Chondrocyte (in vitro differentiated cells): ENCODE measurements at regions not wholly inside any gene's neighbourhood (a gene's known extent, or its start where the extent isn't known, plus 50 kb on each side); places are given as distances from the start of the nearest gene placed in this dataset.

Experiments
- DNase-seq: peaks from one replicate; pipeline ENCODE4 v3.0.0; 2021; ENCODE audit warnings: mixed read lengths, low spot score
- H3K27ac Mint-ChIP-seq: one replicate; pipeline ENCODE4 v1.8.0; 2021; ENCODE audit warnings: mild to moderate bottlenecking, moderate library complexity, mixed read lengths; ENCODE audit not compliant: unreplicated experiment
- H3K27me3 Mint-ChIP-seq: 2 replicates; pipeline ENCODE4 v1.8.0; 2021; ENCODE audit warnings: low read depth, mixed read lengths
- H3K36me3 Mint-ChIP-seq: 2 replicates; pipeline ENCODE4 v1.8.0; 2021; ENCODE audit warnings: low read depth, mixed read lengths
- H3K4me1 Mint-ChIP-seq: 2 replicates; pipeline ENCODE4 v1.8.0; 2021; ENCODE audit warnings: low read depth, mild to moderate bottlenecking, mixed read lengths
- H3K4me3 Mint-ChIP-seq: one replicate; pipeline ENCODE4 v1.8.0; 2021; ENCODE audit warnings: mild to moderate bottlenecking, moderate library complexity, mixed read lengths; ENCODE audit not compliant: unreplicated experiment
- H3K9me3 Mint-ChIP-seq: 2 replicates; pipeline ENCODE4 v1.8.0; 2021; ENCODE audit warnings: low read depth, mixed read lengths
- CTCF ChIP-seq: fragments of 200-600 bp; sonication (generic); IDR thresholded peaks from 2 replicates; pipeline ENCODE4 v1.5.0; 2021; ENCODE audit warnings: antibody characterized with exemption, mild to moderate bottlenecking, moderate library complexity

DNA sequence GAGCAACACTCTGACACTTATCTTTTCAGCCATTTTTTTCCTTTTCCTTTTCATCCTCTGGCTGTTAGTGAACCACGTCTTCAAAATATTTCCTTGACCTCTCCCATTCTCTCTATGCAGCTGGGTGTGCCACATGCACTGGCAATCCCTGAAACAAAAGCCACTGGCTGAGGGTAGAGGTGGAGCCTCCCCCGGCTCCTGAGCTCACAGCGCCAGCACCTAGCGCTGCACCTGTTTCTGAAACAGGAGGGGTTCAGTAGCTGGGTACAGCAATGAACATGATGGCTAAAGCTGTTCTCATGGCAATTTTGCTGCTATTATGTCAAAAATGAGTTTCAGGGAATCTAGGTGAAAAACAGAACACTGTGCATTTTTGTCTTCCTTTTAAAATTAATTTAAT is 314.7 kb upstream of the ATP10A start:
- Mint-ChIP-seq H3K36me3 (no peaks in the 10 kb centered on the region), H3K9me3 (no peaks in the 10 kb centered on the region), H3K4me1 (no peaks in the 10 kb centered on the region), H3K27ac (no peak overlapping the region), H3K27me3 (peaks cover 15% of the 10 kb centered on the region), H3K4me3 (no peak overlapping the region)
- DNase-seq: no peak
- TF ChIP-seq CTCF: no peak

- H3K4me3 Mint-ChIP-seq: no peak overlapping the region
- no peaks in the 10 kb centered on the region for H3K4me1 Mint-ChIP-seq
- DNase-seq: no peak
- peaks cover 19% of the 10 kb centered on the region for H3K27me3 Mint-ChIP-seq
- no peaks in the 10 kb centered on the region for H3K9me3 Mint-ChIP-seq
- H3K36me3 Mint-ChIP-seq: no peaks in the 10 kb centered on the region
- no peak for TF ChIP-seq CTCF
- no peak overlapping the region for H3K27ac Mint-ChIP-seq
Observed at GRCh38 chr15:26176831-26177230, 313.7 kb upstream of the ATP10A start.

- H3K4me3 Mint-ChIP-seq: no peak overlapping the region
- no peaks in the 10 kb centered on the region for H3K4me1 Mint-ChIP-seq
- no peak for DNase-seq
- H3K36me3 Mint-ChIP-seq: no peaks in the 10 kb centered on the region
- H3K27me3 Mint-ChIP-seq: peaks cover 25% of the 10 kb centered on the region
- no peaks in the 10 kb centered on the region for H3K9me3 Mint-ChIP-seq
- no peak for TF ChIP-seq CTCF
- H3K27ac Mint-ChIP-seq: no peak overlapping the region
Observed at GRCh38 chr15:26171266-26171665, 308.1 kb upstream of the ATP10A start.

- H3K4me1 Mint-ChIP-seq: no peaks in the 10 kb centered on the region
- peaks cover 13% of the 10 kb centered on the region for H3K27me3 Mint-ChIP-seq
- no peak overlapping the region for H3K4me3 Mint-ChIP-seq
- H3K36me3 Mint-ChIP-seq: no peaks in the 10 kb centered on the region
- H3K9me3 Mint-ChIP-seq: peaks cover 2% of the 10 kb centered on the region
- TF ChIP-seq CTCF: no peak
- no peak for DNase-seq
- H3K27ac Mint-ChIP-seq: no peak overlapping the region
Observed at GRCh38 chr15:26166429-26166828, 303.3 kb upstream of the ATP10A start.

DNA sequence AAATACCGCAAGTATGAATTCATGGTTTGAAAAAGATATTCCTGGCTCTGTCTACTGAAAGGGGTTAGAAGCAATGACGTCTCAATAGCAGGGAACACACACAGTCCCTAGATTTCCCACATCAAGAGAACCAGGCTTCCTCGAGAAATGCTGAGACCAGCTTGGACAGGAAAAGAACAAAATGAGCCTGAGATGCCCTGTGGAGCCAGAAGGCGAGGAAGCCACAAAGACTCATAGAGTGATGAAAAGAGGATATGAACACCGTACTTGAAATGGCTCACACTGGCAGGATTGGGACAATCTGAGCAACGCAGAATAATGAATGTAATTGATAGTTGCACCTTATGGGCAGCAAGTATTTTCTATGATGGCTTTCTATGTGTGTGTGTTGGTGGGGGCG is 302.4 kb upstream of the ATP10A start:
- DNase-seq: no peak
- Mint-ChIP-seq H3K4me1 (no peaks in the 10 kb centered on the region), H3K27me3 (peaks cover 8% of the 10 kb centered on the region), H3K27ac (no peak overlapping the region), H3K4me3 (no peak overlapping the region), H3K36me3 (no peaks in the 10 kb centered on the region), H3K9me3 (peaks cover 2% of the 10 kb centered on the region)
- TF ChIP-seq CTCF: no peak
